Esophagus squamous epithelium (tissue), 5 donors: ENCODE measurements at regions not wholly inside any gene's neighbourhood (a gene's known extent, or its start where the extent isn't known, plus 50 kb on each side); places are given as distances from the start of the nearest gene placed in this dataset.

Experiments used
- DNase-seq: peaks from one replicate; lab custom pipeline; 2025; lab: John Stamatoyannopoulos, UW
- H3K27ac ChIP-seq, 4 donors: fragments of 200-600 bp; sonication (generic); one replicate each; pipeline ENCODE4 v1.5.1; 2016 to 2019; ENCODE audit warnings: mild to moderate bottlenecking in 1 of 4
- H3K27me3 ChIP-seq, 4 donors: fragments of 200-600 bp; sonication (generic); 1 replicate in 3 of 4; 2 replicates in 1 of 4; pipeline versions ENCODE4 v1.5.1 to v1.6.0; 2017 to 2021; ENCODE audit warnings: antibody characterized with exemption in 1 of 4
- H3K36me3 ChIP-seq, 3 donors: fragments of 200-600 bp; sonication (generic); one replicate each; pipeline ENCODE4 v1.5.1; 2016 to 2019
- H3K4me1 ChIP-seq, 3 donors: fragments of 200-600 bp; sonication (generic); one replicate each; pipeline ENCODE4 v1.5.1; 2017 to 2019
- H3K4me3 ChIP-seq, 4 donors: fragments of 200-600 bp; sonication (generic); 1 replicate in 3 of 4; 2 replicates in 1 of 4; pipeline ENCODE4 v1.5.1; 2016 to 2019; ENCODE audit warnings: mild to moderate bottlenecking in 2 of 4, moderate library complexity in 1 of 4
- H3K9me3 ChIP-seq, 3 donors: fragments of 200-600 bp; sonication (generic); one replicate each; pipeline ENCODE4 v1.5.1; 2016 to 2019
- CTCF ChIP-seq, 6 experiments: fragments of 450-650 bp in 4 of 6; fragments of 200-600 bp in 2 of 6; sonication (generic) in 2 of 6; IDR thresholded peaks; one replicate each; pipeline ENCODE4 v1.5.1; 2016 to 2019; ENCODE audit warnings: antibody characterized with exemption in 6 of 6, mild to moderate bottlenecking in 4 of 6, moderate library complexity in 4 of 6
- POLR2A ChIP-seq, 4 donors: fragments of 450-650 bp; IDR thresholded peaks; one replicate each; pipeline ENCODE4 v1.6.1; 2017; ENCODE audit warnings: antibody characterized with exemption in 4 of 4, mild to moderate bottlenecking in 4 of 4, moderate library complexity in 3 of 4
- WGBS, 2 donors: methylation state at CpG; one replicate each; pipeline ENCODE4 v1.1.5; 2018; 5-methylcytosine and 5-hydroxymethylcytosine counted together
- intact Hi-C: fragments of 100-400 bp; cut with DNase I; formaldehyde crosslinking; loops from one replicate; pipeline ENCODE4 v1.15.0; 2022
- donor health status: DM: yes; HTN: yes; CAD: no.

GRCh38 chr17:27990100-27990499 is 52.4 kb upstream of the NLK start:
- no peaks in the 10 kb centered on the region for H3K4me1 ChIP-seq
- H3K36me3 ChIP-seq: no peaks in the 10 kb centered on the region
- H3K27me3 ChIP-seq: peaks cover 0 to 21% (median 0%) of the 10 kb centered on the region in 4 donors
- intact Hi-C loops: no loop called here
- TF ChIP-seq POLR2A (IDR thresholded peaks at IDR 0.05): no peak
- H3K27ac ChIP-seq: no peak overlapping the region
- H3K4me3 ChIP-seq: no peak overlapping the region
- no peaks in the 10 kb centered on the region for H3K9me3 ChIP-seq
- DNase-seq: no peak
- 85 to 89% methylated on average over 2 of the region's 2 CpGs for WGBS, 2 donors

- intact Hi-C loops: no loop called here
- TF ChIP-seq POLR2A (IDR thresholded peaks at IDR 0.05) (no peak), CTCF (IDR thresholded peaks at IDR 0.05) (no peak)
- H3K27me3 ChIP-seq: peaks cover 0 to 23% (median 0%) of the 10 kb centered on the region in 4 donors
- no peaks in the 10 kb centered on the region for H3K9me3 ChIP-seq
- WGBS, 2 donors: 85 to 96% methylated on average over 5 of the region's 5 CpGs
- H3K36me3 ChIP-seq: no peaks in the 10 kb centered on the region
- no peak overlapping the region for H3K4me3 ChIP-seq
- no peaks in the 10 kb centered on the region for H3K4me1 ChIP-seq
- no peak overlapping the region for H3K27ac ChIP-seq
- DNase-seq: no peak
Measured at GRCh38 chr17:27990979-27991378, 51.5 kb upstream of the NLK start.

GRCh38 chr17:27991462-27991993 is 50.9 kb upstream of the NLK start:
- H3K4me3 ChIP-seq: no peak overlapping the region
- no peaks in the 10 kb centered on the region for H3K9me3 ChIP-seq
- H3K27me3 ChIP-seq: peaks cover 0 to 28% (median 0%) of the 10 kb centered on the region in 4 donors
- intact Hi-C loops: no loop called here
- H3K27ac ChIP-seq: no peak overlapping the region
- TF ChIP-seq POLR2A (IDR thresholded peaks at IDR 0.05): no peak
- no peak for TF ChIP-seq CTCF (IDR thresholded peaks at IDR 0.05)
- H3K4me1 ChIP-seq: no peaks in the 10 kb centered on the region
- no peak for DNase-seq
- 100% methylated on average over 1 of the region's 1 CpG for WGBS, 2 donors
- no peaks in the 10 kb centered on the region for H3K36me3 ChIP-seq
